MM.1S (cell line): ENCODE measurements at regions not wholly inside any gene's neighbourhood (a gene's known extent, or its start where the extent isn't known, plus 50 kb on each side); places are given as distances from the start of the nearest gene placed in this dataset.

Experiments
- DNase-seq: peaks from one replicate; pipeline ENCODE4 v3.0.0-alpha.2; 2015
- H2AFZ ChIP-seq: fragments of 300-600 bp; sonication (generic); 2 replicates; pipeline ENCODE4 v1.6.0; 2016; ENCODE audit warnings: antibody characterized with exemption, low read length
- H3F3A ChIP-seq: fragments of 300-600 bp; sonication (generic); 2 replicates; pipeline ENCODE4 v1.6.1; 2016; ENCODE audit warnings: mild to moderate bottlenecking, antibody characterized with exemption, low read length, moderate library complexity, mixed read lengths; ENCODE audit not compliant: insufficient read depth
- H3K27ac ChIP-seq: fragments of 300-600 bp; sonication (generic); 2 replicates; pipeline ENCODE4 v1.5.1; 2016; ENCODE audit warnings: mild to moderate bottlenecking, low read length
- H3K27me3 ChIP-seq: fragments of 300-600 bp; sonication (generic); replicated peaks from 2 replicates; pipeline ENCODE4 v1.6.0; 2016; ENCODE audit warnings: low read length; ENCODE audit not compliant: insufficient read depth
- H3K36me3 ChIP-seq: fragments of 300-600 bp; sonication (generic); replicated peaks from 2 replicates; pipeline ENCODE4 v1.6.1; 2016; ENCODE audit warnings: mild to moderate bottlenecking, low read length, mixed read lengths; ENCODE audit not compliant: insufficient read depth
- H3K4me1 ChIP-seq: fragments of 300-600 bp; sonication (generic); 2 replicates; pipeline ENCODE4 v1.6.1; 2016; ENCODE audit warnings: low read length, mixed read lengths
- H3K4me2 ChIP-seq: fragments of 300-600 bp; sonication (generic); 2 replicates; pipeline ENCODE4 v1.6.0; 2016; ENCODE audit warnings: low read depth, low read length
- H3K4me3 ChIP-seq: fragments of 300-600 bp; sonication (generic); 2 replicates; pipeline ENCODE4 v1.5.1; 2016; ENCODE audit warnings: low read length, mixed read lengths
- H3K79me2 ChIP-seq: fragments of 300-600 bp; sonication (generic); 2 replicates; pipeline ENCODE4 v1.6.1; 2016; ENCODE audit warnings: mixed run types, low read length, mixed read lengths
- H3K9ac ChIP-seq: fragments of 300-600 bp; sonication (generic); 2 replicates; pipeline ENCODE4 v1.6.1; 2016; ENCODE audit warnings: low read length, mixed read lengths
- H3K9me2 ChIP-seq: fragments of 300-600 bp; sonication (generic); replicated peaks from 2 replicates; pipeline ENCODE4 v1.6.1; 2016; ENCODE audit warnings: mild to moderate bottlenecking, low read length, mixed read lengths; ENCODE audit not compliant: insufficient read depth
- H3K9me3 ChIP-seq: fragments of 300-600 bp; sonication (generic); replicated peaks from 2 replicates; pipeline ENCODE4 v1.6.1; 2016; ENCODE audit warnings: mild to moderate bottlenecking, low read length, mixed read lengths; ENCODE audit not compliant: insufficient read depth
- H4K20me1 ChIP-seq: fragments of 300-600 bp; sonication (generic); 2 replicates; pipeline ENCODE4 v1.6.1; 2016; ENCODE audit warnings: mild to moderate bottlenecking, low read length, moderate library complexity, mixed read lengths; ENCODE audit not compliant: insufficient read depth
- EZH2 ChIP-seq: fragments of 300-600 bp; sonication (generic); optimal IDR thresholded peaks from 2 replicates; pipeline ENCODE3; 2017; ENCODE audit warnings: low read depth, mild to moderate bottlenecking, antibody characterized with exemption, low read length, mixed read lengths
- EZH2phosphoT487 ChIP-seq: fragments of 300-600 bp; sonication (generic); IDR thresholded peaks from 2 replicates; pipeline ENCODE4 v1.6.1; 2018; ENCODE audit warnings: antibody characterized with exemption, low read length
- TF ChIP-seq, protein P1 (sequence below): fragments of 300-600 bp; sonication (generic); IDR thresholded peaks from 2 replicates; pipeline ENCODE4 v1.5.1; 2016; ENCODE audit warnings: antibody characterized with exemption, low read length, mixed read lengths

DNA sequence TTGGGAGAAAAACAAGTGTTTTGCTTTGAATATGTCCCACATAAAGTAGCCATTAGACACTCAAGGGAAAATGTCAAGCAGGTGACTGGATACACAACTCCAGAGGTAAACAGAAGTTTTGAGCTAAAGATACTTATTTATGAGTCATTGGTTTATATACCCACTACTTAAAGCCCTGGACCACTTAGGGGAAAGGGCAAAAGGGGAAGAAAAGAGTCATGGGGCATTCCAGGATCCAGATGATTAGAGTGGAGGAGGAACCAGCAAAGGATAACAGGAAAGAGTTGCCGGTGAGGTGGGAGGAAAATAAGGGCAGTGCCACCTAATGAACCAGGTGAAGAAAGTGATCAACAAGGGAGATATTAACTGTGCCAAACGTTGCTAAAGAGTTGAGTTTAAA lies 254.2 kb upstream of the NR4A3 start:
- H3K36me3 ChIP-seq: no peaks in the 10 kb centered on the region
- no peaks in the 10 kb centered on the region for H3K27me3 ChIP-seq
- H3K9me3 ChIP-seq: no peaks in the 10 kb centered on the region
- no peaks in the 10 kb centered on the region for H4K20me1 ChIP-seq
- H3F3A ChIP-seq: no peaks in the 10 kb centered on the region
- no peak overlapping the region for H3K4me2 ChIP-seq
- no peak overlapping the region for H3K9ac ChIP-seq
- TF ChIP-seq EZH2 (no peak), EZH2phosphoT487 (no peak)
- TF ChIP-seq, protein P1, sequence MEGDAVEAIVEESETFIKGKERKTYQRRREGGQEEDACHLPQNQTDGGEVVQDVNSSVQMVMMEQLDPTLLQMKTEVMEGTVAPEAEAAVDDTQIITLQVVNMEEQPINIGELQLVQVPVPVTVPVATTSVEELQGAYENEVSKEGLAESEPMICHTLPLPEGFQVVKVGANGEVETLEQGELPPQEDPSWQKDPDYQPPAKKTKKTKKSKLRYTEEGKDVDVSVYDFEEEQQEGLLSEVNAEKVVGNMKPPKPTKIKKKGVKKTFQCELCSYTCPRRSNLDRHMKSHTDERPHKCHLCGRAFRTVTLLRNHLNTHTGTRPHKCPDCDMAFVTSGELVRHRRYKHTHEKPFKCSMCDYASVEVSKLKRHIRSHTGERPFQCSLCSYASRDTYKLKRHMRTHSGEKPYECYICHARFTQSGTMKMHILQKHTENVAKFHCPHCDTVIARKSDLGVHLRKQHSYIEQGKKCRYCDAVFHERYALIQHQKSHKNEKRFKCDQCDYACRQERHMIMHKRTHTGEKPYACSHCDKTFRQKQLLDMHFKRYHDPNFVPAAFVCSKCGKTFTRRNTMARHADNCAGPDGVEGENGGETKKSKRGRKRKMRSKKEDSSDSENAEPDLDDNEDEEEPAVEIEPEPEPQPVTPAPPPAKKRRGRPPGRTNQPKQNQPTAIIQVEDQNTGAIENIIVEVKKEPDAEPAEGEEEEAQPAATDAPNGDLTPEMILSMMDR: no peak
- H3K4me1 ChIP-seq: no peaks in the 10 kb centered on the region
- no peak overlapping the region for H3K27ac ChIP-seq
- no peak overlapping the region for H2AFZ ChIP-seq
- H3K9me2 ChIP-seq: no peaks in the 10 kb centered on the region
- DNase-seq: no peak
- H3K4me3 ChIP-seq: no peak overlapping the region
- H3K79me2 ChIP-seq: no peaks in the 10 kb centered on the region

GRCh38 chr9:99569840-99570239 lies 251.8 kb upstream of the NR4A3 start:
- no peak for DNase-seq
- Histone ChIP-seq H3K9me2 (no peaks in the 10 kb centered on the region), H3K4me2 (no peak overlapping the region), H3K9me3 (no peaks in the 10 kb centered on the region), H3F3A (no peaks in the 10 kb centered on the region), H2AFZ (no peak overlapping the region), H3K9ac (no peak overlapping the region), H4K20me1 (no peaks in the 10 kb centered on the region), H3K36me3 (no peaks in the 10 kb centered on the region), H3K27ac (no peak overlapping the region), H3K4me1 (no peaks in the 10 kb centered on the region), H3K79me2 (no peaks in the 10 kb centered on the region), H3K4me3 (no peak overlapping the region), H3K27me3 (no peaks in the 10 kb centered on the region)
- TF ChIP-seq, protein P1: no peak
- TF ChIP-seq EZH2phosphoT487 (no peak), EZH2 (no peak)

- TF ChIP-seq EZH2phosphoT487 (no peak), EZH2 (no peak)
- TF ChIP-seq, protein P1: no peak
- no peaks in the 10 kb centered on the region for H3K9me2 ChIP-seq
- no peaks in the 10 kb centered on the region for H4K20me1 ChIP-seq
- no peak overlapping the region for H3K4me2 ChIP-seq
- no peaks in the 10 kb centered on the region for H3K27me3 ChIP-seq
- no peak overlapping the region for H3K9ac ChIP-seq
- H3F3A ChIP-seq: no peaks in the 10 kb centered on the region
- DNase-seq: no peak
- no peak overlapping the region for H3K4me3 ChIP-seq
- no peaks in the 10 kb centered on the region for H3K36me3 ChIP-seq
- H2AFZ ChIP-seq: no peak overlapping the region
- H3K79me2 ChIP-seq: no peaks in the 10 kb centered on the region
- no peaks in the 10 kb centered on the region for H3K9me3 ChIP-seq
- H3K27ac ChIP-seq: no peak overlapping the region
- no peaks in the 10 kb centered on the region for H3K4me1 ChIP-seq
These were observed 249.1 kb upstream of the NR4A3 start for GRCh38 chr9:99572567-99572966.
